ENCODE measurements at regions not wholly inside any gene's neighbourhood (a gene's known extent, or its start where the extent isn't known, plus 50 kb on each side); places are given as distances from the start of the nearest gene placed in this dataset.

- no peak for DNase-seq (ENCODE audit: low read depth)
These were observed 244.4 kb upstream of the C1orf174 start for GRCh38 chr1:4144349-4144971.

DNA sequence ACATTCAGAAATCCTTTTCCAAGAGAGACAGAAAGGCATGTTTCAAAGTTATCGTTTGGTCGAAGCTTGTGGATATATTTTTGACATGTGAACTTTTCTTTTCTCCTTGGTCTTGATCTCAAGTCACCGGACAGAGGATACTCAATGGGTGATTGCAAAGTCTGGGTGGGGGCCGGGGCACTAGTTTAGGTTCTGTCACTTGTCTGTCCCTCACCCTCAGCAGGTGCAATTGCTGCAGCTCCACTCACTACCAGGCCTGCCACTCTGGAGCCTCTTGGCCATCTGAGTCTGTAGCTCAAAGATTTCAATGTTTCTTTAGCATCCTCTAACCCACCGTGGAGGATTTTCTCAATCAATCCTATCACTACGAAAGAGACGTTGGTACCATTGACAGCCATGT lies 246.0 kb upstream of the C1orf174 start:
- DNase-seq (ENCODE audit: low read depth) = no peak

GRCh38 chr1:4146614-4147013 lies 246.5 kb upstream of the C1orf174 start:
- no peak for DNase-seq (ENCODE audit: low read depth)

GRCh38 chr1:4147509-4147908 lies 247.4 kb upstream of the C1orf174 start:
- no peak for DNase-seq (ENCODE audit: low read depth)

- DNase-seq (ENCODE audit: low read depth) = no peak
These were observed 249.2 kb upstream of the C1orf174 start for GRCh38 chr1:4149281-4149680.

DNA sequence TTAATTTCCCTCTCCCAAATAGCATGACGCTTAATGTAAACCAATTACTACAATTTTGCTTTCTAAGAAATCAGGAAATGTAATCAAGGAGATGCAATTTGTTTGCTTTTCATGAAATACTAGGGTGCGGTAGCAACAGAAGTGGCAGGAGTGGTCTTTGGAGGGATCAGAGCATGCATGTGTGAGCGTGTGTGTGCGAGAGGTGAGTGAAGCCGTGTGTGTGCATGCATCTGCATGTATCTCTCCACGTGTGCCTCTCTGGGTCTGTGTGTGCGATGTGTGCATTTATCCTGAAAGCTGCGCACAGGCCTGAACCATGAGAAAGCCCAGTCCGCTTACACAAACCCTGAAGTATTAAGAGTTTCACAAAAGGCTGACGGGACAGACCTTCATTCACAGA lies 249.8 kb upstream of the C1orf174 start:
- no peak for DNase-seq (ENCODE audit: low read depth)

- DNase-seq (ENCODE audit: low read depth) = no peak
These were observed 250.2 kb upstream of the C1orf174 start for GRCh38 chr1:4150262-4150661.

DNA sequence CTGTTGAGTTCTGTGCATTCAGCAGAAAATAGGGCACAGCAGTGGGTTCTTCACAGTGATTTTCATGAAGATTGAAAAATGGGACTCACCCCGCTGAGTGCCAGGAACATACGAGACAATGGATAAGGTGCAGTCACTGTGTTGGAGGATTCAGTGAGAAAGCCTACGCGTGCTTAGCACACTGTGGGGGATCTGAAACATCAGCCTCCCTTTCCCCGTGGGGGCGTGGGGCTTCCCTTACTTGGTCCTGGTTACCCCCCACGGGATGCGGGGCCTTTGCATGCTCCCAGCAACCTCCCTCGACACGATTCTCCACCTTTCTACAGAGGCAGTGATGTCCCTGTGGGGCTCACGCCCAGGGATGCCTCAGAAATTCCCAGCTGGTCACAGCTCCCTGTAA lies 252.2 kb upstream of the C1orf174 start:
- DNase-seq (ENCODE audit: low read depth) = no peak

DNA sequence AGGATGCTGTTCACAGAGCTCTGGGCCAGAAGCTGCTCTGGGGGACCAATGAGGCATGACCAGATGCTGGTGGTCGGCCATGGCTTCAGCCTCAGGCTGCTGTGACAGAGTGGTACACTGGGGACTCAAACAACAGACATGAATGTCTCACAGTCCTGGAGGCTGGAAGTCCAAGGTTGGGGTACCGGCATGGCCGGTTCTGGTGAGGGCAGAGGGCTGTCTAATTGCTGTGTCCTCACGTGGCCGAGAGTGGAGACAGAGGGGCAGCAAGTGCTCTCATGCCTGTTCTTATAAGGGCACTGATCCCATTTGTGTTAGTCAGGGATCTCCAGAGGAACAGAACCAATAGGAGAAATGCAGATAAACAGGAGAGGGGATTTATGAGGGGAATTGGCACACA lies 253.5 kb upstream of the C1orf174 start:
- no peak for DNase-seq (ENCODE audit: low read depth)

DNA sequence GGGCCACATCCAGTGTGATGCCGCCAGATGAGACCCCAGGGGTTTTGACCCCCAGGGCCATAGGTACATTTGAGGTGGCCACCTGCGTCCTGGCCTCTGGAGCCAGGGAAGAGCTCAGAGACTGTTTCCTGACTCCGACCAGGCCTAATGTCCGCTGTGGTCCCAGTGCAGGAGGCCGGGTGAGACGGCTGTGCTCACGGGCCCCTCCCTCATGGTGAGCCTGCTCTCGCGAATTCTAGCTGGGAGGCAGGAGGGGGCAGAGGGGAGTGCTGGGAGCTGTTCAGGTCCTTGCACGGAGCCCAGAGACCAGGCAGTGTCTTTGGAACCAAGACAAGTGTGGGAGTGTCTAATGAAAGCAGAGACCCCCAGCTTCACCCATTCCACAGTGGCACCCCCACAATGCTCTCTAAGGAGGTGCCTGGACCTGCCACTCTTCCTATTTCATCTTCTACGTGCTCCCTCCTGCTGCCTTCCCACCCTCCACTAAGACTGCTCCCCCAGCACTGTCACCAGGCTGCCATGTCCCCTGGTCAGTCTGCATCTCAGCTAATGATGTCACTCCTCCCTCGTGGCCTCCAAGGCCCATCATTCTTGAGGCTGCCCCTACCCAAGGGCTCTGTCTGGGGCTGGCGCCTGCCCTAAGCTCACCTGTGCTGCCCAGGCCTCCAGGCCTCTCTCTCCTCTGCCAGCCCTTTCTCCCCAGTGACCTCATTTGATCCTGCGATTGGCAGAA lies 256.3 kb upstream of the C1orf174 start:
- no peak for DNase-seq (ENCODE audit: low read depth)

DNA sequence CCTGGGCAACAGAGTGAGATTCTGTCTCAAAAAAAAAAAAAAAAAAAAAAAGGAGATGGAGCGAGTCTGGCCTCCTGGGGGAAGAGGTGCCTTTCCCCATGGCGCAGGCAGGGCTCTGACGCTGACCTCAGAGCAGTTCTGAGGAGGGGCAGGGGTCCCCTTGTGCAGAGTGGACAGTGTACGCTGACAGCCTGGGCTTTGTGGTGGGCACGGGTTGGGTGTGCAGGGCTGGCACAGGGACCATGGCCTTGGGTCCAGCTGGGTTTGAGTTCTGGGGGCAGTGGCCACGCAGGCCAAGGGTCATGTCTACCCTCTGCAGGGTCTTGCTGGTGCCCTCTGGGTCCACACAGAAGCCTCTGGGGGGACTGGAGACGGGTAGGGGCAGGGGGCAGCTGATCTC lies 260.1 kb upstream of the C1orf174 start:
- DNase-seq (ENCODE audit: low read depth) = no peak

- no peak for DNase-seq (ENCODE audit: low read depth)
These were observed 261.4 kb upstream of the C1orf174 start for GRCh38 chr1:4161366-4162006.

DNA sequence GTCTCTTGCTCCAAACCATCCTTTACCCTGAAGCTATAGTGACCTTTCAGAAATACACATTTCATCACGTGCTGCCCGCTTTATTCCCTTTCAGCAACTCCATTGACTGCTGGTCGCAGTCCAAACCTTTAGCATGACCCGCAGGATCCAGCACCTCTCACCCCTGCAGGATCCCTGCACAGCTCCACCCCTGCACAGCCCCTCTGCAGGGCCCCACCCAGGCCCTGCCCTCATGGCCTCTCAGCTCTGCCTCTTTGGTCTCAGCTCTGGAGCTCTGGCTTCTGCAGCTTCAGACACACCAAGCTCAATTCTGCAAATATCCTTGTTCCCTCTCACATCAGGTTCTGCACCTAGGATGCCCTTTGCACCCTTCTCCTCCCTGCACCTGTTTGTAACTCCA lies 264.9 kb upstream of the C1orf174 start:
- no peak for DNase-seq (ENCODE audit: low read depth)

- DNase-seq (ENCODE audit: low read depth) = no peak
These were observed 265.7 kb upstream of the C1orf174 start for GRCh38 chr1:4165686-4166300.

GRCh38 chr1:4166713-4167112 lies 266.6 kb upstream of the C1orf174 start:
- DNase-seq (ENCODE audit: low read depth) = no peak

DNA sequence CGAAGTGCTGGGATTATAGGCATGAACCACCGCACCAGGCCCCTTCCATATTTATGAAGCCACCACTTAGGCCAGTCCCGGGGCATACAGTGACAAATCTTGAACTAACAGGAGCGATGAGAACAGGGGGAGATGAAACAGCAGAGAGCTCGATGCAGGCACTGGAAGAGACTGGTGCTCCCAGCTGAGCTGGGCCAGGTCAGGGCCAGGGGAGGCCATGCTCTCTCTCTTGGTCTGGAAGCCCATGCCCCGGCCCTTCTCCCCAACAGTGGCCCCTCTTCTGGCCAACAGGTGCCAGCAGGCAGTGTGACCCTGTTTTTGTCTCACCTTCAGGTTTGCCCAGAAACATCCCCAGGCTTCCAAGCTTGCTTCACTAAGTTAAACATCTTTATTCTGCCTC lies 269.9 kb upstream of the C1orf174 start:
- DNase-seq (ENCODE audit: low read depth) = no peak

- DNase-seq (ENCODE audit: low read depth) = no peak
These were observed 270.7 kb upstream of the C1orf174 start for GRCh38 chr1:4170548-4171340.

DNA sequence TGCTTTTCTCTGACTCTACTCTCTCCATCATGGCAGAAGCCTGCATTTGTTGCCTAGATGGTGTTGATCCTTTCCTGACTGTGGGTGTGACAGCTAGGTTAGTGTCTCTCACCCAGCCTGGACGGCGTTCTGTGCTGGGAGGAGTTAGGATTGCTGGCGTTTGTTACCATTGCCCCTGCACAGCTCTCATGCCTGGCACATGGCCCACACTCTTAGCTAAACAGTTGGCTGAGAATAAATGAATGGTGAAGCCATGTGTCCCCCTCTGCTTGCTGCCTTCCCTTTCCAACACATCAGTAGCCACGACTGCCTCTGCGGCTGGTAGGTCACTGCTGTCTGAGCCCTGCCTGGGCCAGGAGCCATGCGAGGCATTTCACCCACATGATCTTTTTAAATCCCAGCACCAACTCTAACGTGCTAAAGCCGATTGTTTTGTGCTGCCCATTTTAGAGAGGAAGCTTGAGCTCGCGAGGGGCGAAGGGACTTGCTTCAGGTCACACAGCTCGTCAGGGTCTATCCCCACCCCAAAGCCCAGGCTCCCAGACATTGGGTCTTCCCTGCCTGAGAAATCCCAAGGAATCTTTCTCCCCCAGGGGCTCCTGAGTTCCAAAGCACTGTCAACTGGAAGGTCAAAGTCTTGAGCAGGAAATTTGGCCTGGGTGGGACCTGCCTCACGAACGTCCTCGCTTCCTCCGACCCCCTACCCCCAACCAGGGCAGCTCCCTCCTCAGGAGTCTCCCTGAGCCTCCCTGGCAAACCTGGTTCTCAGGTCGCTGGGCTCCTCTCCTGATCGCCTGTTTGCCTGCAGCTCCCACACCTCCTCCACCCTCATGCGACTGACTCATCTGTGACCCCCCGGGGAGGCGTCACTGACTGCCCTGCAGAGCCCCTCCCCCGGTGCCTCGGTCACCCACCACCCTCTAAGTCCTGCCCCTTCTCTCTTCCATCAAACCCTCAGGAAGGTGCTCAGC lies 271.7 kb upstream of the C1orf174 start:
- no peak for DNase-seq (ENCODE audit: low read depth)

DNA sequence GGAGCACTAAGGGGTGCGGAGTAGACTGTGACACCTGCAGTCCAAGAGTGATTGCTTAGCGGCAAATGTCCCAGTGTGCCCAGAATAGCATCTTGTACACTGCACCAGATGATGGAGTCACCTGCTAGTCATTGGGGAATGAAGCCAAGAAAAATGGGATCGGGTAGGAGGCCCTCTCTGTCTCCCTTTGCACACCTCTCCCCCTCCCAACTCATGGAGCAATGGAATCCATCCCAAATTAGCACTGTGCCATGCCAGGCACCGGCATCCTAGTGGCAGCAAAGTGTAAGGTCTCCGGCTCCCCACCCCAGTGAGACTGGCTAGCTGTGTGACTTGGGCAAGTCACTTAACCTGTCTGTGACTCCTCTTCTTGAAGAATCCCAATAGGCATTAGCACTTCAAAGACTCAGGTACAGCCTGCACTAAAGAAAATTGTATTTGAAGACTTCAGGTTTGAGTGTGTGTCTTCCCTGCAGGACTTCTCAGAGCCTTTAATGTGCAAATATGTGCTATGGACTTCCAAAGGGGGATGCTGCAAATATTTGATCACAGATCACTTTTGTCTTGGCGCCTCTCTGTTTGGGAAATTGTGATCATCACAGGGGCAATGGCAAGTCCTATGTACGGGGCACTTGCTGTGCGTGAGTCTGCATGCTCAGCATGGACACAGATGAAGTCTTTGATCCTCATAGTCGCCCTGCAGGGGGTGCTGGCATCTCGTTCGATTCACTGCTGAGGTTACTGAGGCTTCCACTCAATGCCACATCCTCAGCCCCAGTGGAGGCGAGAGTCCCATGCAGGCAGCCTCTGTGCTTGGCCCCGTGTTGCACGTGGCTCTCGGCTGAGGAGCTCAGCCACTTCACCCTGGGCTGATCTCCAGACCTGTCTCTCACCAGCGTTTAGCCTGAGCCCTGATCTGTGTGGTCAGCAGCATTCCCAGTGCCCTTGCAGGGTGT lies 272.9 kb upstream of the C1orf174 start:
- DNase-seq (ENCODE audit: low read depth) = no peak

DNA sequence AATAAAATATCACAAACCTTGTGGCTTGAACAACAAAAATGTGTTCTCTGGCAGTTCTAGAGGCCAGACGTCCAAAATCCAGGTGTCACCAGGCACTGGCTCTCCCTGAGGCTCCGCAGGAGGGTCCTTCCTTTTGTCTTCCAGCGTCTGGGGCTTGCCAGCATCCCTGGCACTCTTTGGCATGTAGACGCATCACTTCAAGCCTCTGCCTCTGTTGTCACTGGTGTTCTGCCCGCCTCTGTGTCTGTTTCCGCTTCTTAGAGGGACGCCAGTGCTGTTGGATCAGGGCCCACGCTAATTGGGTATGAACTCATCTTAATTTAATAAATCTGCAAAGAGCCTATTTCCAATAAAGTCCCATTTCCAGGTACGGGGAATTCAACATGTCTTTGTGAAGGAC lies 273.7 kb upstream of the C1orf174 start:
- DNase-seq (ENCODE audit: low read depth) = no peak

Data from stimulated activated CD4-positive, alpha-beta T cell treated with anti-CD3 and anti-CD28 coated beads, Interleukin-2, amount 100 ng/mL, for 4 hours (primary cell).